Hepatocyte (in vitro differentiated cells): ENCODE measurements at regions not wholly inside any gene's neighbourhood (a gene's known extent, or its start where the extent isn't known, plus 50 kb on each side); places are given as distances from the start of the nearest gene placed in this dataset.
A peak's percentile ranks its signal among the peaks of the same experiment; 100 is the strongest.
"Not testable (repeated sequence)": the region's sequence is repeated elsewhere in the genome, so short reads cannot be mapped to it uniquely, and the experiment has no call there.

Experiments
- DNase-seq: peaks from one replicate; pipeline ENCODE4 v3.0.0-alpha.2; 2016; ENCODE audit warnings: low spot score
- H2AFZ ChIP-seq: fragments of 200-600 bp; sonication (generic); 2 replicates; pipeline ENCODE4 v1.6.0; 2016; ENCODE audit warnings: antibody characterized with exemption, mild to moderate bottlenecking
- H3K27ac ChIP-seq: fragments of 200-600 bp; sonication (generic); 2 replicates; pipeline ENCODE4 v1.5.1; 2016; ENCODE audit warnings: mild to moderate bottlenecking
- H3K27me3 ChIP-seq: fragments of 200-600 bp; sonication (generic); 2 replicates; pipeline ENCODE4 v1.6.1; 2016
- H3K36me3 ChIP-seq: fragments of 200-600 bp; sonication (generic); replicated peaks from 2 replicates; pipeline ENCODE4 v1.5.1; 2016; ENCODE audit warnings: low read depth; ENCODE audit not compliant: insufficient read depth
- H3K4me1 ChIP-seq: fragments of 200-600 bp; sonication (generic); 2 replicates; pipeline ENCODE4 v1.5.1; 2016; ENCODE audit warnings: mild to moderate bottlenecking, moderate library complexity; ENCODE audit not compliant: insufficient read depth
- H3K4me2 ChIP-seq: fragments of 200-600 bp; sonication (generic); 2 replicates; pipeline ENCODE4 v1.6.0; 2016
- H3K4me3 ChIP-seq: fragments of 200-600 bp; sonication (generic); 2 replicates; pipeline ENCODE4 v1.5.1; 2016; ENCODE audit warnings: mild to moderate bottlenecking
- H3K79me2 ChIP-seq: fragments of 200-600 bp; sonication (generic); 2 replicates; pipeline ENCODE4 v1.6.0; 2017; ENCODE audit warnings: mild to moderate bottlenecking
- H3K9me2 ChIP-seq: fragments of 200-600 bp; sonication (generic); replicated peaks from 2 replicates; pipeline ENCODE4 v1.6.0; 2017; ENCODE audit warnings: mild to moderate bottlenecking; ENCODE audit not compliant: insufficient read depth
- H3K9me3 ChIP-seq: fragments of 200-600 bp; sonication (generic); 2 replicates; pipeline ENCODE4 v1.5.1; 2016; ENCODE audit warnings: low read depth, mild to moderate bottlenecking
- H4K20me1 ChIP-seq: fragments of 200-600 bp; sonication (generic); 2 replicates; pipeline ENCODE4 v1.6.0; 2016; ENCODE audit warnings: mild to moderate bottlenecking; ENCODE audit not compliant: insufficient read depth, poor library complexity, severe bottlenecking
- CTCF ChIP-seq: fragments of 200-600 bp; sonication (generic); IDR thresholded peaks from 2 replicates; pipeline ENCODE4 v1.5.1; 2016; ENCODE audit warnings: antibody characterized with exemption, mild to moderate bottlenecking; ENCODE audit not compliant: poor library complexity
- EZH2 ChIP-seq: fragments of 200-600 bp; sonication (generic); IDR thresholded peaks from 2 replicates; pipeline ENCODE4 v1.6.1; 2016; ENCODE audit warnings: antibody characterized with exemption, mild to moderate bottlenecking, borderline replicate concordance
- EZH2phosphoT487 ChIP-seq: fragments of 200-600 bp; sonication (generic); IDR thresholded peaks from one replicate; pipeline ENCODE4 v1.6.1; 2018; ENCODE audit warnings: antibody characterized with exemption, mild to moderate bottlenecking, low read depth, moderate library complexity; ENCODE audit not compliant: unreplicated experiment, severe bottlenecking
- WGBS: methylation state at CpG from one replicate; pipeline ENCODE4 v1.1.6; 2016; ENCODE audit warnings: low lambda C conversion rate; ENCODE audit errors: missing lambda C conversion rate; 5-methylcytosine and 5-hydroxymethylcytosine counted together

- Histone ChIP-seq H3K36me3 (no peaks in the 10 kb centered on the region), H3K9me2 (no peaks in the 10 kb centered on the region), H2AFZ (no peak overlapping the region), H3K4me3 (no peak overlapping the region), H3K27me3 (no peaks in the 10 kb centered on the region), H3K9me3 (no peaks in the 10 kb centered on the region), H3K79me2 (no peaks in the 10 kb centered on the region), H3K27ac (peak overlapping the region; percentile 83), H3K4me1 (peaks cover 17% of the 10 kb centered on the region), H3K4me2 (no peak overlapping the region), H4K20me1 (no peaks in the 10 kb centered on the region)
- TF ChIP-seq EZH2 (no peak), EZH2phosphoT487 (no peak), CTCF (no peak)
- no peak for DNase-seq
These were observed 168.7 kb upstream of the RPS23 start for GRCh38 chr5:82446809-82447208.

- Histone ChIP-seq H4K20me1 (no peaks in the 10 kb centered on the region), H3K4me1 (peaks cover 17% of the 10 kb centered on the region), H3K27ac (peak overlapping the region; percentile 83), H3K4me2 (no peak overlapping the region), H3K27me3 (no peaks in the 10 kb centered on the region), H3K79me2 (no peaks in the 10 kb centered on the region), H3K9me3 (no peaks in the 10 kb centered on the region), H3K4me3 (no peak overlapping the region), H3K9me2 (no peaks in the 10 kb centered on the region), H2AFZ (no peak overlapping the region), H3K36me3 (no peaks in the 10 kb centered on the region)
- WGBS: 37% methylated on average over 3 of the region's 3 CpGs
- DNase-seq: no peak
- TF ChIP-seq CTCF (no peak), EZH2phosphoT487 (no peak), EZH2 (no peak)
These were observed 167.7 kb upstream of the RPS23 start for GRCh38 chr5:82445726-82446335.

- Histone ChIP-seq H3K27ac (no peak overlapping the region), H2AFZ (no peak overlapping the region), H3K27me3 (no peaks in the 10 kb centered on the region), H4K20me1 (no peaks in the 10 kb centered on the region), H3K9me2 (no peaks in the 10 kb centered on the region), H3K4me1 (no peaks in the 10 kb centered on the region), H3K9me3 (no peaks in the 10 kb centered on the region), H3K36me3 (no peaks in the 10 kb centered on the region), H3K4me3 (no peak overlapping the region), H3K79me2 (no peaks in the 10 kb centered on the region), H3K4me2 (no peak overlapping the region)
- TF ChIP-seq CTCF: no peak
- WGBS: 79% methylated on average over 4 of the region's 4 CpGs
- no peak for DNase-seq
These were observed 161.7 kb upstream of the RPS23 start for GRCh38 chr5:82439750-82440445.

- H3K4me3 ChIP-seq: not testable (repeated sequence)
- 86% methylated on average over 4 of the region's 4 CpGs for WGBS
These were observed 159.4 kb upstream of the RPS23 start for GRCh38 chr5:82437565-82437964.

More at GRCh38 chr5:82437565-82437964, 159.4 kb upstream of the RPS23 start:
- not testable (repeated sequence) for H3K27me3 ChIP-seq, H3K36me3 ChIP-seq, H3K79me2 ChIP-seq, H2AFZ ChIP-seq, H3K27ac ChIP-seq, H3K9me3 ChIP-seq, H3K4me1 ChIP-seq, H4K20me1 ChIP-seq, DNase-seq, H3K4me2 ChIP-seq, H3K9me2 ChIP-seq
